Osteoblast (primary cell): ENCODE measurements at regions not wholly inside any gene's neighbourhood (a gene's known extent, or its start where the extent isn't known, plus 50 kb on each side); places are given as distances from the start of the nearest gene placed in this dataset.

ENCODE experiments used
- DNase-seq: peaks from one replicate; pipeline ENCODE4 v3.0.0; 2011; ENCODE audit warnings: low spot score, mixed read lengths; ENCODE audit not compliant: insufficient read length; ENCODE audit errors: missing footprints
- H2AFZ ChIP-seq: 2 replicates; pipeline ENCODE4 v1.6.0; 2011; ENCODE audit warnings: mild to moderate bottlenecking, low read length
- H3K27ac ChIP-seq: 2 replicates; pipeline ENCODE4 v1.5.1; 2011; ENCODE audit warnings: mild to moderate bottlenecking, low read depth, low read length, moderate library complexity
- H3K27me3 ChIP-seq: 2 replicates; pipeline ENCODE4 v1.6.0; 2012; ENCODE audit warnings: mild to moderate bottlenecking, control low read depth, inconsistent platforms, low read length, moderate library complexity; ENCODE audit not compliant: insufficient read depth
- H3K36me3 ChIP-seq: 2 replicates; pipeline ENCODE4 v1.5.1; 2011; ENCODE audit warnings: mild to moderate bottlenecking, low read length, control low read depth, moderate library complexity; ENCODE audit not compliant: insufficient read depth
- H3K4me1 ChIP-seq: 2 replicates; pipeline ENCODE4 v1.5.1; 2011; ENCODE audit warnings: mild to moderate bottlenecking, low read length, control low read depth, moderate library complexity; ENCODE audit not compliant: insufficient read depth
- H3K4me2 ChIP-seq: 2 replicates; pipeline ENCODE4 v1.6.0; 2011; ENCODE audit warnings: mild to moderate bottlenecking, low read length; ENCODE audit not compliant: insufficient read depth
- H3K4me3 ChIP-seq: fragments of 200-600 bp; sonication (generic); 3 replicates; pipeline ENCODE4 v1.5.1; 2012; ENCODE audit warnings: mild to moderate bottlenecking, low read length, inconsistent platforms; ENCODE audit not compliant: insufficient read depth
- H3K79me2 ChIP-seq: 2 replicates; pipeline ENCODE4 v1.6.0; 2012; ENCODE audit warnings: mild to moderate bottlenecking, low read length, control low read depth, inconsistent platforms; ENCODE audit not compliant: insufficient read depth
- H3K9me3 ChIP-seq: 2 replicates; pipeline ENCODE4 v1.5.1; 2011; ENCODE audit warnings: low read depth, low read length, control low read depth
- H4K20me1 ChIP-seq: 2 replicates; pipeline ENCODE4 v1.6.0; 2012; ENCODE audit warnings: mild to moderate bottlenecking, low read length, control low read depth; ENCODE audit not compliant: insufficient read depth
- TF ChIP-seq, protein P1 (sequence below): IDR thresholded peaks from 2 replicates; pipeline ENCODE4 v1.5.1; 2011; ENCODE audit warnings: mild to moderate bottlenecking, low read depth, low read length, moderate library complexity; ENCODE audit errors: extremely low read depth

DNA sequence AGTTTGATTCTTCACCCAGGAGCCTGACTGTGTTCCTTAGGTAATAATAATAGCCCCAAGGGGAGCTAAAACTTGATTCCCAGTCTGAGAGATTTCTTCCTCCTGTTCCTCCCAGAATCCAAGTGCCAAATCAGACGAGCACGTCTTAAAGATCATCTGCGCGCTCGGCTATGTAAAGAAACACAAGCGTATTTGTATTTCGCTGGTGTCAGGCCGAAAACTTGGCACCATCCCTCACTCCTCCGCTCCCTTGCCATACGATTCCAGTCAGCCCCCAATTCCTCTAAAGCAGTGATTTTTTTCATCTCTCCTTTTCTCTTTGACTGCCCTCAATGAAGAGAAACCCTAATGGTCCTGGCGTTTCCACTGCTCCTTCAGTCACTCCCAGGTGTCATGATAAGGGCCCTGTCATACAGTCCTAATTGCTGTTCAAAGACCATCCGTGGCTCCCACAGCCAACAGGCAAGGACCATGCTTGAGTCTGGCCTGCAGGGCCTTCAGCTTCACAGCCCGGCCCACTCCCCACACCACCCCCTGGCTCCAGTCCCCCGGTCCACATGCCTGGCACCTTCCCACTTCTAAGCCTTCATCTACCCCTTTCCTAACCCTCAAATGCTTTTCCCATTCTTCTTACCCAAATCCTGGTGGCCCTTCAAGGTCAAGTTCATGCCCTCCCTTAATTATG, 130.8 kb upstream of the ID2 start:
- Histone ChIP-seq H3K4me1 (no peaks in the 10 kb centered on the region), H3K4me2 (no peak overlapping the region), H2AFZ (no peak overlapping the region), H4K20me1 (no peaks in the 10 kb centered on the region), H3K4me3 (no peak overlapping the region), H3K27ac (no peak overlapping the region), H3K27me3 (no peaks in the 10 kb centered on the region), H3K36me3 (no peaks in the 10 kb centered on the region), H3K79me2 (no peaks in the 10 kb centered on the region), H3K9me3 (no peaks in the 10 kb centered on the region)
- TF ChIP-seq, protein P1, sequence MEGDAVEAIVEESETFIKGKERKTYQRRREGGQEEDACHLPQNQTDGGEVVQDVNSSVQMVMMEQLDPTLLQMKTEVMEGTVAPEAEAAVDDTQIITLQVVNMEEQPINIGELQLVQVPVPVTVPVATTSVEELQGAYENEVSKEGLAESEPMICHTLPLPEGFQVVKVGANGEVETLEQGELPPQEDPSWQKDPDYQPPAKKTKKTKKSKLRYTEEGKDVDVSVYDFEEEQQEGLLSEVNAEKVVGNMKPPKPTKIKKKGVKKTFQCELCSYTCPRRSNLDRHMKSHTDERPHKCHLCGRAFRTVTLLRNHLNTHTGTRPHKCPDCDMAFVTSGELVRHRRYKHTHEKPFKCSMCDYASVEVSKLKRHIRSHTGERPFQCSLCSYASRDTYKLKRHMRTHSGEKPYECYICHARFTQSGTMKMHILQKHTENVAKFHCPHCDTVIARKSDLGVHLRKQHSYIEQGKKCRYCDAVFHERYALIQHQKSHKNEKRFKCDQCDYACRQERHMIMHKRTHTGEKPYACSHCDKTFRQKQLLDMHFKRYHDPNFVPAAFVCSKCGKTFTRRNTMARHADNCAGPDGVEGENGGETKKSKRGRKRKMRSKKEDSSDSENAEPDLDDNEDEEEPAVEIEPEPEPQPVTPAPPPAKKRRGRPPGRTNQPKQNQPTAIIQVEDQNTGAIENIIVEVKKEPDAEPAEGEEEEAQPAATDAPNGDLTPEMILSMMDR, result no peak
- no peak for DNase-seq

DNA sequence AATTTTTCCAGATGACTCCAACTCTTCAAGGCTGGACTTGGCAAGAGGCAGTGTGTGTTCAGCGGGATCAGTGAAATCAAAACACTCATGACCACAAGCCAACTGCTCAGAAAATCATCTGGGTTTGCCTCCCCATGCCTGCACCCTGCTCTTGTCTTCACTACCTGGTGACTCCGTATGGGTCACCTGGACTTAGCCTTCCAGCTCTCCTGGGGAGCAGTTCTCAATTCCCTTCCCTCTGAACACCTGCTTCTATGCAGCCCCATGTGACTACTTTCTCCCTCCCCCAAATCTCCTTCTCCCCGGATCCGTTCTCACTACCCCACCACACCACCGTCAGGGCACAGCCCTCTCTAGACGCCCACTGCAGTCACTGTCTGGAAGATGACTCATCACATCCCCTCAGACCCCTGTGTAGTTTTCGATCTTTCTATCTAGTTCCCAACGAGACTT, 130.2 kb upstream of the ID2 start:
- Histone ChIP-seq H3K36me3 (no peaks in the 10 kb centered on the region), H3K79me2 (no peaks in the 10 kb centered on the region), H2AFZ (no peak overlapping the region), H3K4me3 (no peak overlapping the region), H3K4me1 (no peaks in the 10 kb centered on the region), H3K4me2 (no peak overlapping the region), H3K27ac (no peak overlapping the region), H4K20me1 (no peaks in the 10 kb centered on the region), H3K27me3 (no peaks in the 10 kb centered on the region), H3K9me3 (no peaks in the 10 kb centered on the region)
- DNase-seq, result peak; percentile 62
- TF ChIP-seq, protein P1, result no peak

- no peaks in the 10 kb centered on the region for H3K4me1 ChIP-seq
- no peaks in the 10 kb centered on the region for H4K20me1 ChIP-seq
- H3K4me3 ChIP-seq, result no peak overlapping the region
- H3K9me3 ChIP-seq, result no peaks in the 10 kb centered on the region
- TF ChIP-seq, protein P1, result no peak
- H3K4me2 ChIP-seq, result no peak overlapping the region
- H3K36me3 ChIP-seq, result no peaks in the 10 kb centered on the region
- no peak overlapping the region for H2AFZ ChIP-seq
- DNase-seq, result no peak
- no peak overlapping the region for H3K27ac ChIP-seq
- H3K79me2 ChIP-seq, result no peaks in the 10 kb centered on the region
- no peaks in the 10 kb centered on the region for H3K27me3 ChIP-seq
Measured at GRCh38 chr2:8552293-8552801, 129.5 kb upstream of the ID2 start.

DNA sequence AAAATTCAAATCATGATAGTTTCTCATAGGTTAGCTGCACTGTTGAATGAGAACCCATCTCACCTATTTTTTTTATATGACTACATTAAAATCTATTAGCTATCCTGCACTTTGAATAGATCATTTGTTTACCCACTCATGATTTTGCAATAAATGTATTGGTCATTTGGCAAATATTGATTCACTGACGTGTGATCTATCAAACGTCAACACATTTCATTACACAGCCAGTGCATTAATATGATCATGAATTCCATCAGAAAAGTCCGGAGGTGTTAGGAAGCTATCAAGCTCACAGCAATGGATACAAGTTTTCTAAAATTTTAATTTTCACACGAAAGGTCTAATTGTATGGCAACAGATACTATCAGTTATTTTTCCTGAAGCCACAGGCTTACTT, 128.2 kb upstream of the ID2 start:
- H3K4me1 ChIP-seq, result no peaks in the 10 kb centered on the region
- no peaks in the 10 kb centered on the region for H4K20me1 ChIP-seq
- TF ChIP-seq, protein P1, result no peak
- DNase-seq, result peak; percentile 63
- no peak overlapping the region for H3K4me3 ChIP-seq
- no peak overlapping the region for H2AFZ ChIP-seq
- no peaks in the 10 kb centered on the region for H3K79me2 ChIP-seq
- H3K9me3 ChIP-seq, result no peaks in the 10 kb centered on the region
- H3K4me2 ChIP-seq, result no peak overlapping the region
- H3K36me3 ChIP-seq, result no peaks in the 10 kb centered on the region
- H3K27ac ChIP-seq, result no peak overlapping the region
- no peaks in the 10 kb centered on the region for H3K27me3 ChIP-seq
